ENCODE measurements at regions not wholly inside any gene's neighbourhood (a gene's known extent, or its start where the extent isn't known, plus 50 kb on each side); places are given as distances from the start of the nearest gene placed in this dataset.

GRCh38 chr12:85698937-85699336 lies 137.3 kb downstream of the RASSF9 start:
- WGBS, 3 donors, result 36 to 55% (median 52%) methylated on average over 1 of the region's 1 CpG
- H3K9me3 ChIP-seq, result no peaks in the 10 kb centered on the region
- H3K27ac ChIP-seq, result no peak overlapping the region
- no peak overlapping the region for H3K4me3 ChIP-seq
- no peak for ATAC-seq
- no peak for TF ChIP-seq CTCF (IDR thresholded peaks at IDR 0.05)
- intact Hi-C loops (cut with DNase I), result no loop called here
- H3K4me1 ChIP-seq, result no peaks in the 10 kb centered on the region
- no peak for DNase-seq
- H3K36me3 ChIP-seq (ENCODE audit: insufficient read depth in 1 of 2, low read depth in 1 of 2), result no peaks in the 10 kb centered on the region
- no peaks in the 10 kb centered on the region for H3K27me3 ChIP-seq (ENCODE audit: insufficient read depth in 3 of 3, low read length in 2 of 3)

- intact Hi-C loops (cut with DNase I), result no loop called here
These were observed 127.4 kb downstream of the RASSF9 start for GRCh38 chr12:85708775-85709174.

GRCh38 chr12:85711735-85712390 lies 124.3 kb downstream of the RASSF9 start:
- Histone ChIP-seq H3K9me3 (no peaks in the 10 kb centered on the region), H3K27me3 (ENCODE audit: insufficient read depth in 3 of 3, low read length in 2 of 3) (no peaks in the 10 kb centered on the region), H3K4me3 (no peak overlapping the region), H3K4me1 (peaks cover 7% of the 10 kb centered on the region), H3K36me3 (ENCODE audit: insufficient read depth in 1 of 2, low read depth in 1 of 2) (no peaks in the 10 kb centered on the region), H3K27ac (no peak overlapping the region)
- ATAC-seq (peak; percentile 39 to 88 (median 76)), DNase-seq (peak; percentile 37 to 66)
- no peak for TF ChIP-seq CTCF (IDR thresholded peaks at IDR 0.05)
- intact Hi-C loops (cut with DNase I), result loop anchor here in 1 of 2 donors (2.0 kb wide), 1 partner anchor 15 kb away; no protein-coding TSS in a partner anchor
- 54 to 75% (median 57%) methylated on average over 4 of the region's 4 CpGs for WGBS, 3 donors

More at GRCh38 chr12:85708775-85709174, 127.4 kb downstream of the RASSF9 start:
- H3K36me3 ChIP-seq (ENCODE audit: insufficient read depth in 1 of 2, low read depth in 1 of 2), result no peaks in the 10 kb centered on the region
- peaks cover 2% of the 10 kb centered on the region for H3K4me1 ChIP-seq
- ATAC-seq (no peak), DNase-seq (no peak)
- H3K27me3 ChIP-seq (ENCODE audit: insufficient read depth in 3 of 3, low read length in 2 of 3), result no peaks in the 10 kb centered on the region
- TF ChIP-seq CTCF (IDR thresholded peaks at IDR 0.05), result no peak
- H3K4me3 ChIP-seq, result no peak overlapping the region
- no peaks in the 10 kb centered on the region for H3K9me3 ChIP-seq
- H3K27ac ChIP-seq, result no peak overlapping the region
- 65 to 94% (median 67%) methylated on average over 11 of the region's 11 CpGs for WGBS, 3 donors

- WGBS, 3 donors, result 11 to 28% (median 21%) methylated on average over 4 of the region's 4 CpGs
- DNase-seq (no peak), ATAC-seq (peak in 3 of 4 donors; percentile 53 to 75 (median 53))
- Histone ChIP-seq H3K27ac (no peak overlapping the region), H3K9me3 (no peaks in the 10 kb centered on the region), H3K4me3 (no peak overlapping the region), H3K4me1 (peaks cover 7% of the 10 kb centered on the region), H3K27me3 (ENCODE audit: insufficient read depth in 3 of 3, low read length in 2 of 3) (no peaks in the 10 kb centered on the region), H3K36me3 (ENCODE audit: insufficient read depth in 1 of 2, low read depth in 1 of 2) (no peaks in the 10 kb centered on the region)
- intact Hi-C loops (cut with DNase I), result no loop called here
- TF ChIP-seq CTCF (IDR thresholded peaks at IDR 0.05), result no peak
These were observed 122.8 kb downstream of the RASSF9 start for GRCh38 chr12:85713373-85713772.

- no peaks in the 10 kb centered on the region for H3K36me3 ChIP-seq (ENCODE audit: insufficient read depth in 1 of 2, low read depth in 1 of 2)
- ATAC-seq (no peak), DNase-seq (no peak)
- no peaks in the 10 kb centered on the region for H3K9me3 ChIP-seq
- no peak for TF ChIP-seq CTCF (IDR thresholded peaks at IDR 0.05)
- no peak overlapping the region for H3K4me3 ChIP-seq
- H3K27ac ChIP-seq, result no peak overlapping the region
- H3K4me1 ChIP-seq, result peaks cover 7% of the 10 kb centered on the region
- no peaks in the 10 kb centered on the region for H3K27me3 ChIP-seq (ENCODE audit: insufficient read depth in 3 of 3, low read length in 2 of 3)
- 94 to 95% (median 95%) methylated on average over 1 of the region's 1 CpG for WGBS, 3 donors
- intact Hi-C loops (cut with DNase I), result no loop called here
These were observed 121.8 kb downstream of the RASSF9 start for GRCh38 chr12:85714425-85714824.
